M059J (cell line): ENCODE measurements at regions not wholly inside any gene's neighbourhood (a gene's known extent, or its start where the extent isn't known, plus 50 kb on each side); places are given as distances from the start of the nearest gene placed in this dataset.
"Not testable (repeated sequence)": the region's sequence is repeated elsewhere in the genome, so short reads cannot be mapped to it uniquely, and the experiment has no call there.

Experiments
- DNase-seq: peaks from one replicate; pipeline ENCODE4 v3.0.0-alpha.2; 2012; ENCODE audit warnings: low read depth

DNA sequence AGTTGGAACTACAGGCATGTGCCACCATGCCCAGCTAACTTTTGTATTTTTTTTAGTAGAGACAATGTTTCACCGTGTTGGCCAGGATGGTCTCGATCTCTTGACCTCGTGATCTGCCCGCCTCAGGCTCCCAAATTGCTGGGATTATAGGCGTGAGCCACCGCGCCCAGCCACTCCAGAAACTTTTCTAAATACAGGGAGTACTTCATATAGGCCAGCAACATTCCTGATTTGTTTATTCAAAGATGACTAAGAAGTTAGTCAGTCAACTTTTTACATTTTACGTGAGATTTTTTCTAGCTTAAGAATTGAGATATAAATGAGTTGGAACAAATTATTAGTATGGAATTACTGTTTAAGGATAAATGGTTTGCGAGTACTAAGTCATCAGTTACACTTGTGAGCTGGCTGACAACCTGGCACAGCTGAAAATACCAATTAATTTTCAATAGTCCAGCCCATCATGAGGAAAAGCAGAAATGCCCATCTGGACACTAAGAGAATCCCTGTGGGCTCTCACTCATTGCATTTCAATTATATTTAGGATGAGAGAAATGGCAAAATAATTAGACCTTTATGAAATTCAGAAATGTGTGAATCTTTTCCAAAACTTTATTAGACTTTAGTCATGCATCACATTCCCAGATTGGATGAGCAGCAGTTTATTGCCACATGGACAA, 430.8 kb upstream of the SPATA31A3 start:
- DNase-seq, result not testable (repeated sequence)

DNA sequence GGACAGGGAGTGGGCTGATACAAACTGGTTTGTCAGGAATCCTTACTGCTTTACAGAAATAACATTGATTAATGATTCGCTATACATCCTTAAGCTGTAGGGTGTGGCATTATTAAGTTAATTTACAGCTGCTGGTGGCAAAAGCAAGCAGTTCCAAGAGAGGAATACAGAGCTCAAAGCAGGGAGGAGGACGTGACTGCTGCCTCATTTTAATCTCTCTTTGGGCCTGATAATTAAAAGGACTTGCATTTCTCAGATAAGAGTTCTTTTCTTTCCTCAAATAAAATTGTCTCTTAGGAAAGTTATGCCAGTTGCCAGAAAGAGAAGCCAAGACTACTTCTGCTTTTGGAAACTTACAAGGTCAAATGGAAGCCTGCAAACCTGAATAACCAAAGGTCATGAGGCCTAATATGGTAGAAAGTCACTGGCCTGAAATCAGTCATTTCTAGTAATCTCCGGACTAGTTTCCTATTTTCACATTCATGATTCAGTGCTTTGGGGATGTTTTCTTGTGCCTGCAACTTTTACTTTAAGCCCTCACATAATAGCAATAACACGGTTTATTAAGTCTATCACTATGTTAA, 426.2 kb upstream of the SPATA31A3 start:
- not testable (repeated sequence) for DNase-seq

DNA sequence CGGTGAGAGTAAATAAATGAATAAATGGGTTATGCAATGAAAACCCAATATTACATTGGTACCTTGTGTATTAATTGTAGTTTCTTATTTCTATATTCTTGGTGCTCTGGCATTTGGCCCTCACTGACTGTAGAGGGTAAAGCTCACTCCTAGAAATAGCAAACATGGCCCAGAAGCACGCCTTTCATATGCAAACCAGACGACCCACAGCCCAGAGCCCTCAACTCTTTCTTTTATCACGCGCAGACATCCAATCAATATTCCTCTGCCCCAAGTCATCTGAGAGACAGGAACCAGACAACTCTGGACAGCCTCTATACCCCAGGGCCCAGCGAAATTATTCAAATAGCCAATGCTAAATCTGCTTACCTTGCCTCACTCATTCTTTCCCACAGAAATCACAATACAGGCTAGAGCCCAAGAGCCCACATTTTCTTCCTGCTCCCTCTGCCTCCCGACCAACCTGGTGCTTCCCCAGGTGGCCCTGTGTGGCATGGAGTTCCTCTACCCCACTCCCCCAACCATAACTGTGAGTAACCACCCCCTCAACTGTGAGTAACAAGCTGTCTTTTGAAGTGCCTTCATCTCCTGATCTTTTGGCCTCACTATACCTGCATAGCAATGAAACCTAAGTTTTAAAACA, 425.1 kb upstream of the SPATA31A3 start:
- not testable (repeated sequence) for DNase-seq

DNA sequence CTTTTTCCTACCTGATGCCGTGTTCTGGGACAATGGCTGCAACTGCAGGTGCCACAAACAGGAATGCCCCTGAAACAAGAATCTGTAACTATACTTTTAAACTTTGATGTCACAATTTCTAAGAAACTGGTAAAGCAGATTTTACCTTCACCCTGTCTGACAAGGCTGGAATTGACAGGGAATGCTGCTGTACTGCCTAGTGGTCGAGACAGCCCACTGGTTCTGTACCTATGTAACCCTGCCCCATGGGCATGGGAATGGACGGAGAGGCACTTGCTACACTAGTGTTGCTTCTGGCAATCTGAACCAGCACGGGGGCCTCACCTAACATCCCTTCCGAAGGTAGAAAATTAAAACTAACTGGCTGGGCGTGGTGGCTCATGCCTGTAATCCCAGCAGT, 424.3 kb upstream of the SPATA31A3 start:
- DNase-seq, result not testable (repeated sequence)

GRCh38 chr9:67410606-67411220, 418.4 kb upstream of the SPATA31A3 start:
- DNase-seq, result not testable (repeated sequence)

DNA sequence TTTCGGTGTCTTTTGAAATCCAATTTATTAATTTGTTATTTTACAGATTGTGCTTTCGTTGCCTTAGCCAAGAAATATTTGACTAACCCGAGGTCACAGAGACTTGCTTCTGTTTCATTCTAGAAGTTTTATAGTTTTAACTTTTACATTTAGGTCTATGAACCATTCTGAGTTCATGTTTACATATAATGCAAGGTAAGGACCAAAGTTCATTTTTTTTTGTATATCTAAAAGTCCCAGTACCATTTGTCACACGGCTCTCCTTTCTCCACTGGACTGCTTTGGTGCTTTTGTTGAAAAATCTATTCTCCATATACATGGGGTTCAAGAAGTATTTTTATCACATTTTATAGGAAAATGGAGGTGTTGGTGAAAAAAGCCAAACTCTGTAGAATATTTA, 411.4 kb upstream of the SPATA31A3 start:
- DNase-seq, result not testable (repeated sequence)

DNA sequence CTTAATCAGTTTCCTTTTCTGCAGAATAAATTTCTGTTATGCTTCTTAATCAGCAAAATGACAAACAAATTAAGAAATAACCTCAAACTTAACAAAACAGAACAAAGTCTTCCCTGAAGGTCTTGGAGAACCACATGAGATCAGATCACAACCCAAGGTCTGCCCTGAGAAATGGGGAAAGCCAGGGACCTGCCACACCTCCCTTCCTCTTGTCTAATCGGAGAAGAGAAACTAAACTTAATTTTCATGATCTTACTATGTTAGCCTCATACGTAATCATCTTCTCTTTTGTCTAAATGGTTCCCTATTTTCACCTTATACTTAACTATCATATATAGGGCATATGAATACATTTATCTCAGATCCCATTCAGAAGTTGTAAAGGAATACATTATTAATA, 405.4 kb upstream of the SPATA31A3 start:
- not testable (repeated sequence) for DNase-seq

DNA sequence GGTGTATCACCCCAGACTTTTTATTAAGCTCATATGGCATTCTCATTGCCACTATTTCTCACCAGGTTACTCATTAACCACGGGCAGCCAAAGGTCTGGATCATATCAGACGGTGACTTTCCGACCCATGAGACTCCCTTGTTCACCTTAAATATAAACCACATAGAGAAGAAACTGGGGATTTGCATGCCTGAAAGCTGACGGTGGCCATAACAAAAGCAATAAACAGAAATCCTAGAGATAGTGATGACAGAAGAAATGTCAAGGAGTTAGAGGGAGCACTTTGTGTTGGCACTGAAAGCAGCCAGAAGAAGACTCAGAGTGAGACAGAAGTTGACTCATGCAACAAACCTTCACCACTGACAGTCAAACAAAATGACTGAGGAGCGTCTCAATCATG, 402.4 kb upstream of the SPATA31A3 start:
- DNase-seq, result not testable (repeated sequence)

DNA sequence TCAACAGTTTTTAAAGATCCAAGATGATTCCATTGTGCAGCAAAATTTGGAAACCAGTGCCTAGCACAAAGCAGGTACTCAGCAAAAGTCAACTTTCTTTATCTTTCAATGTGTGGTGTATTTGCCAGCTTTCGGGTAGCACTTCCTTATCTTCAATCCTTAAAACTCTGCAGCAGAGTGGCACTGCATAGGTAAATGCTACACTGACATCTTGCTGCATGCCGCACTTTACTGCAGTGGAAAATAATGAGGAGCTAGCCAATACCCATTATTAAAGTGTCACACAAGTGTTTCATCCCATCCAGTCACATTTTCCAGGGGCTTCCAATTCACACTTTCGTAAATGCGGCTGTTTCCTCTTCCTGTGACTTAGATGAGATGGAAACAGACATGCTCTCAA, 401.7 kb upstream of the SPATA31A3 start:
- DNase-seq, result not testable (repeated sequence)

GRCh38 chr9:67369664-67370063, 377.3 kb upstream of the SPATA31A3 start:
- DNase-seq, result not testable (repeated sequence)

DNA sequence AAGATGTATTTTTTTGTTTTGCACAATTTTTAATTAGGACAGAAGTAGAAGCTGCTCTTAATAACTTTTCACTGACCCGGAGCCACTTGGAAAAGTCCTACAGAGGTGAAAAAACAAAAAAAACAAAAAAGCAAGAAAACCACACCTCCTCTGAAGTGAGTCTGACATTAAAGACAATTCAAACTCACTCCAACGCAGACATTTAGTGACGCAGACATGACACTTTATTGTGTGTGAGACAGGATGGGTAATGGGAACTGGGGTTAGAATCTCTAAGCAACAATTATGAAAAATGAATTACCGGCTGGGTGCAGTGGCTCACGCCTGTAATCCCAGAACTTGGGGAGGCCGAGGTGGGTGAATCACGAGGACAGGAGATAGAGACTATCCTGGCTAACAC, 370.0 kb upstream of the SPATA31A3 start:
- not testable (repeated sequence) for DNase-seq

- DNase-seq, result not testable (repeated sequence)
These were observed 361.6 kb upstream of the SPATA31A3 start for GRCh38 chr9:67353961-67354360.

- DNase-seq, result not testable (repeated sequence)
These were observed 357.0 kb upstream of the SPATA31A3 start for GRCh38 chr9:67349424-67349759.

GRCh38 chr9:67348562-67349423, 356.4 kb upstream of the SPATA31A3 start:
- not testable (repeated sequence) for DNase-seq

DNA sequence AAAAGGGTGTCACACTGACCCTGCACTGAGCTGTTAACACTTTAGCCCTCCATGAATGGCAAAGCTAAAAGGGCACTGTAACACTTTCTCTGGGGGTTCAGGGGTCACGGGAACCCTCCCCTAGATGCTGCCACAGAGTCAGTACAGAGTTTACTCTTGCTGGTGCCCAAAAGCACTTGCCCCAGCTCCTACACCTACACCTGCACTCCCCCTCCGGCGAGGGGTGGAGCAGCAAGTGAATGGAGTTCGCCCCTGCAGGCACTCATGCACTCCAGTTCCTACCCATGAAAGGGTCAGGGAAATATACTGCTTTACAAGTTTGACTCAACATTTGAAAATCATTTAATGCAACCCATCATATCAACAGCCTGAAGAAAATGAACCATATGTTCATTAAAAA, 355.7 kb upstream of the SPATA31A3 start:
- not testable (repeated sequence) for DNase-seq

DNA sequence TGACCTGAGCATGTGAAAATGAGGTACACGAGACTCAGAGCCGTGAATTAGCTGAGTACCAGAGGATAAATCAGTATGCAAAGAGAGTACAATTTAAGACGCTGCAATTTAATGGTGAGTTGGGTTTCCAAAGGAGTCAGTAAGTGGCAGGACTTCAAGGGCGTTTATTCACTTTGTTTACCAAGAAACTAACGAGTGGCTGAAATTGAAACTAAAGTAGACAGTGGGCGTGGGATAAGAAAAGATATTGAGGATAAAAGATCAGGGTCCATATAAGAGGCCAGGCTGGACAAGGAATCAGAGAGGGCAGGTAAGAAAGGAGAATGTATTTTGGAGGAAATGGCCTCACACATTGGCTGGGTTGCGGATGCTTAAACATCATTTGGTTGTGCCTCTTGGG, 346.9 kb upstream of the SPATA31A3 start:
- DNase-seq, result not testable (repeated sequence)

- not testable (repeated sequence) for DNase-seq
These were observed 345.9 kb upstream of the SPATA31A3 start for GRCh38 chr9:67338201-67338600.

GRCh38 chr9:67334727-67335572, 342.6 kb upstream of the SPATA31A3 start:
- DNase-seq, result not testable (repeated sequence)

GRCh38 chr9:67331634-67332033, 339.3 kb upstream of the SPATA31A3 start:
- DNase-seq, result not testable (repeated sequence)

DNA sequence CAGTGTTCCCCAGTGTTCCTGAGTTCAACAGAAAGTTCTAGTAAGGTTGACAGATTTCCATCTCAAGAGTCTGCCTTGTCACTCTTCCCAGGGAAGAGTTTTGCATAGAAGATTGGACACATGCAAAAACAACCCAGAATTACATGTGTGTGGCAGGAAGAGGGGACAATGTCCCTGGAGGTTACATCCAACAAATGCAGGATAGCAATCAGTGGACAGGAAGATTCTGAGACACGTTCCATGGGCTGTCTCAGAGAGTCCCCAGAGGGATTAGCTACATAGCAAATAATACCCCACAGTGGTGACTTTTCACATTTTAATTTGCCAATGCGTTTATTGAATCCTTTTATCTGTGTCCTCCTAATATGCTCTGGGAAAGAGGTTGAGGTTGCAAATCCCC, 321.1 kb upstream of the SPATA31A3 start:
- DNase-seq, result not testable (repeated sequence)

- not testable (repeated sequence) for DNase-seq
These were observed 320.2 kb upstream of the SPATA31A3 start for GRCh38 chr9:67312504-67312903.
